AG04450 (cell line): ENCODE measurements at regions not wholly inside any gene's neighbourhood (a gene's known extent, or its start where the extent isn't known, plus 50 kb on each side); places are given as distances from the start of the nearest gene placed in this dataset.
"Not testable (repeated sequence)": the region's sequence is repeated elsewhere in the genome, so short reads cannot be mapped to it uniquely, and the experiment has no call there.

ENCODE experiments used
- CTCF ChIA-PET: fragments of 300-600, 350-600 bp; formaldehyde crosslinking; extraction: SDS; loops from one replicate; lab custom pipeline; 2022; ENCODE audit warnings: antibody characterized with exemption, inconsistent platforms; lab: Charles Lee
- POLR2A ChIA-PET: fragments of 350-600 bp; formaldehyde crosslinking; extraction: SDS; loops from one replicate; lab custom pipeline; 2021; ENCODE audit warnings: antibody characterized with exemption, inconsistent platforms; lab: Yijun Ruan, JAX
- DNase-seq: peaks from one replicate; pipeline ENCODE4 v3.0.0-alpha.2; 2011; ENCODE audit warnings: low read depth, low spot score
- H3K27ac ChIP-seq: one replicate; pipeline ENCODE4 v1.5.1; 2012; ENCODE audit warnings: low read depth, low read length, control low read depth
- H3K27me3 ChIP-seq: one replicate; pipeline ENCODE4 v1.6.0; 2012; ENCODE audit warnings: low read length; ENCODE audit not compliant: control insufficient read depth, insufficient read depth
- H3K4me3 ChIP-seq: 2 replicates; pipeline ENCODE4 v1.5.1; 2011; ENCODE audit warnings: mild to moderate bottlenecking, low read depth, low read length, control low read depth
- H3K9me3 ChIP-seq: 2 replicates; pipeline ENCODE4 v1.5.1; 2012; ENCODE audit warnings: low read length; ENCODE audit not compliant: control insufficient read depth, insufficient read depth
- CTCF ChIP-seq: IDR thresholded peaks from 2 replicates; pipeline ENCODE4 v1.5.1; 2011; ENCODE audit warnings: low read depth, low read length, control low read depth, inconsistent platforms

- Histone ChIP-seq H3K27me3 (no peaks in the 10 kb centered on the region), H3K4me3 (no peak overlapping the region), H3K9me3 (peaks cover 49% of the 10 kb centered on the region), H3K27ac (no peak overlapping the region)
- no peak for DNase-seq
- ChIA-PET CTCF (no interaction called here), POLR2A (no interaction called here)
- no peak for TF ChIP-seq CTCF
These were observed 98.3 kb downstream of the TUBA3C start for GRCh38 chr13:19083340-19083739.

- no peak for DNase-seq
- TF ChIP-seq CTCF = no peak
- Histone ChIP-seq H3K27me3 (no peaks in the 10 kb centered on the region), H3K27ac (no peak overlapping the region), H3K4me3 (no peak overlapping the region), H3K9me3 (peaks cover 61% of the 10 kb centered on the region)
- CTCF ChIA-PET = no interaction called here
- POLR2A ChIA-PET = no interaction called here
These were observed 106.2 kb downstream of the TUBA3C start for GRCh38 chr13:19075418-19075817.

- DNase-seq = no peak
- no peak for TF ChIP-seq CTCF
These were observed 107.1 kb downstream of the TUBA3C start for GRCh38 chr13:19074519-19074918.

GRCh38 chr13:19074106-19074505 lies 107.5 kb downstream of the TUBA3C start:
- POLR2A ChIA-PET, CTCF ChIA-PET, H3K27ac ChIP-seq, H3K27me3 ChIP-seq, DNase-seq, H3K4me3 ChIP-seq: not testable (repeated sequence)
- peaks cover 67% of the 10 kb centered on the region for H3K9me3 ChIP-seq

More at GRCh38 chr13:19074519-19074918, 107.1 kb downstream of the TUBA3C start:
- ChIA-PET CTCF (no interaction called here), POLR2A (no interaction called here)
- H3K4me3 ChIP-seq = no peak overlapping the region
- H3K27me3 ChIP-seq = no peaks in the 10 kb centered on the region
- H3K9me3 ChIP-seq = peaks cover 67% of the 10 kb centered on the region
- H3K27ac ChIP-seq = no peak overlapping the region

GRCh38 chr13:19072956-19073706 lies 108.5 kb downstream of the TUBA3C start:
- H3K4me3 ChIP-seq, H3K27ac ChIP-seq, POLR2A ChIA-PET, DNase-seq, H3K27me3 ChIP-seq, CTCF ChIA-PET: not testable (repeated sequence)
- peaks cover 64% of the 10 kb centered on the region for H3K9me3 ChIP-seq

GRCh38 chr13:19072543-19072942 lies 109.1 kb downstream of the TUBA3C start:
- CTCF ChIA-PET = no interaction called here
- no peak for DNase-seq
- Histone ChIP-seq H3K27ac (no peak overlapping the region), H3K9me3 (peaks cover 64% of the 10 kb centered on the region), H3K4me3 (no peak overlapping the region), H3K27me3 (no peaks in the 10 kb centered on the region)
- POLR2A ChIA-PET = no interaction called here
- no peak for TF ChIP-seq CTCF
